Astrocyte of the spinal cord (primary cell): ENCODE measurements at regions not wholly inside any gene's neighbourhood (a gene's known extent, or its start where the extent isn't known, plus 50 kb on each side); places are given as distances from the start of the nearest gene placed in this dataset.

Source experiments
- DNase-seq: peaks from one replicate; pipeline ENCODE4 v3.0.0; 2011; ENCODE audit warnings: low read depth, low spot score
- H3K4me3 ChIP-seq: 2 replicates; pipeline ENCODE4 v1.5.1; 2011; ENCODE audit warnings: low read depth, mild to moderate bottlenecking, low read length, moderate library complexity
- in situ Hi-C: cut with HindIII; loops from 2 replicates; pipeline ENCODE4 v1.10.0; 2017; ENCODE audit warnings: low sequenced_read_pairs
- TF ChIP-seq, protein P1 (sequence below): IDR thresholded peaks from 2 replicates; pipeline ENCODE4 v1.5.1; 2012; ENCODE audit warnings: low read depth, mild to moderate bottlenecking, low read length, inconsistent platforms

DNA sequence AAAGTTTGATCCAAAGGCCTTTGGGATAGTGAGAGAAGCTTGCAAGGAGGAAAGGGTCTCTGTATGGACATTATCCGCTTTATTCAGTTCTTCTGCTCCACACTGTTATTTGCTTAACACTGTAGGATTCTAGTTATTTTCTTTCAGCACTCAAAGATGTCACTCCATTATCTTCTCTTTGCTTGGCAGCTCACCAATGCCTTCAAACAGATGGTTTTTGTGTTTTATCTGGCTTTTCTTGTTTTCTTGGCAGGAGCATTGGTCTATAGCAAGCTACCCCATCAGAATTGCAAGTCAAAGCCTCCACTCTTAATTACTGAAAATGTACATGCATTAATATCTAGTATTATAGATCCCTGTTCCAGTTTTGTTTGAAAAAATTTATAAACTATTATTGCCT lies 138.8 kb downstream of the EVA1A start:
- DNase-seq, result no peak

DNA sequence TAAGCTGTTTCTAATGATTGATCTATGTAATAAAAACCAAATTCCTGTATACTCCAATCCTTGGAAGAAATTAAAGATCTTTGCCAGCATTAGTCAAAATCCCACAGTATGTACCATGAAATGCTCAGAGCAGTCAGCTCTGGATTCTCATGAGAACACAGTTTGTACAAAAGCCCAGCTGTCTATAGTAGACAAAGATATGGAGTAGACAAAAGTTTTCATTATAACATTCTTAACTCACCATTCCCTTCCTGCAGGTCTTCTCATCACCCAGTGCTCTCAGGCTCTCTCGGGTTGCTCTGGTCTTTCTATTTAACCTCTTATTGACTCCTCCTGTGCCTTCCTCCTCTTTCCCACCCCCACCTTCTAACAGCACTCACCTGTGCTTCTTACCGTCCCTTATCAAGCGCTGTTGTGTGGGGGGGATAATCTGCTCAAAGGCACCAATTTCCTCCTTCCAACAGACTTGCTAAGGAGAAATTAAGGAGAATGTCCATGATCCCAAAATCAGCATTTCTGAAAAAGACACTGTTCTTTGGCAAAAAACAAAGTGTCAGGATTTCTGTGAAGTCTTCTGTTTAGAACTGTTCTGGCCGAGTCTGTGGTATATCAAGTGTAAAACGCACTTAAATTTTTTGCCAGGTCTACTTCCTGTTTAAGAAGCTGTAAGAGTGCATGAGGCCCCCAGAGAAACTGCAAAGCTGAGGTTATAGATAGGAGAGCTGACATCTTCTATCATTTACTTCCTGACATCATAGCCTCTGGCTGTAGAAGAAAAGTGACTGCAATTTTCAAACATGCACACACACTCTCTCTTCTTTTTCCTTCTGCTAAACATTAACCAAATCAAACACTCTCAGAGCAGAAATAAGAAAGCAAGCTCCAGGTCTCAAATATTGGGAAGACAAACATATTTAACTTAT lies 144.1 kb downstream of the EVA1A start:
- no peak for DNase-seq
- TF ChIP-seq, protein P1, sequence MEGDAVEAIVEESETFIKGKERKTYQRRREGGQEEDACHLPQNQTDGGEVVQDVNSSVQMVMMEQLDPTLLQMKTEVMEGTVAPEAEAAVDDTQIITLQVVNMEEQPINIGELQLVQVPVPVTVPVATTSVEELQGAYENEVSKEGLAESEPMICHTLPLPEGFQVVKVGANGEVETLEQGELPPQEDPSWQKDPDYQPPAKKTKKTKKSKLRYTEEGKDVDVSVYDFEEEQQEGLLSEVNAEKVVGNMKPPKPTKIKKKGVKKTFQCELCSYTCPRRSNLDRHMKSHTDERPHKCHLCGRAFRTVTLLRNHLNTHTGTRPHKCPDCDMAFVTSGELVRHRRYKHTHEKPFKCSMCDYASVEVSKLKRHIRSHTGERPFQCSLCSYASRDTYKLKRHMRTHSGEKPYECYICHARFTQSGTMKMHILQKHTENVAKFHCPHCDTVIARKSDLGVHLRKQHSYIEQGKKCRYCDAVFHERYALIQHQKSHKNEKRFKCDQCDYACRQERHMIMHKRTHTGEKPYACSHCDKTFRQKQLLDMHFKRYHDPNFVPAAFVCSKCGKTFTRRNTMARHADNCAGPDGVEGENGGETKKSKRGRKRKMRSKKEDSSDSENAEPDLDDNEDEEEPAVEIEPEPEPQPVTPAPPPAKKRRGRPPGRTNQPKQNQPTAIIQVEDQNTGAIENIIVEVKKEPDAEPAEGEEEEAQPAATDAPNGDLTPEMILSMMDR, result no peak
- in situ Hi-C loops, result no loop called here
- H3K4me3 ChIP-seq, result no peak overlapping the region

More for the DNA sequence above, 138.8 kb downstream of the EVA1A start:
- TF ChIP-seq, protein P1, result no peak
- in situ Hi-C loops, result no loop called here
- H3K4me3 ChIP-seq, result no peak overlapping the region

DNA sequence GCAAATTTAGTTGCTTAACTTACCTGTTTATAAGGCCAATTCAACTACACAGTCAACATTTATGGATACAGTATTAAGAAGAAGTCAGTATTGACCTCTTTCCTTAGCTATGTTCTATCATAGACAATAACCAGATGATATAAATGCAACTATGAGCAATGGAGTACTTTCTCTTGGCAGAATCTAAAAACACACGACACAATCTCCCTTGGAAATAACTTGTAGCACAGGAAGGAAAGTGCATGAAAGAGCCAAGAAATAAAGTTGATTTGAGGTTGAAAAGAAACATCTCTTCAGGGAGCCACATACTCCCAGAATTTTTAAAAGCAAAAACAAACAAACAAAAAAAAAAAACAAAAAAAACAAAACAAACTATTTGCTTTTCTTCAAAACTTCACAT lies 145.0 kb downstream of the EVA1A start:
- DNase-seq, result no peak
- H3K4me3 ChIP-seq, result no peak overlapping the region
- in situ Hi-C loops, result no loop called here
- TF ChIP-seq, protein P1, result no peak

DNA sequence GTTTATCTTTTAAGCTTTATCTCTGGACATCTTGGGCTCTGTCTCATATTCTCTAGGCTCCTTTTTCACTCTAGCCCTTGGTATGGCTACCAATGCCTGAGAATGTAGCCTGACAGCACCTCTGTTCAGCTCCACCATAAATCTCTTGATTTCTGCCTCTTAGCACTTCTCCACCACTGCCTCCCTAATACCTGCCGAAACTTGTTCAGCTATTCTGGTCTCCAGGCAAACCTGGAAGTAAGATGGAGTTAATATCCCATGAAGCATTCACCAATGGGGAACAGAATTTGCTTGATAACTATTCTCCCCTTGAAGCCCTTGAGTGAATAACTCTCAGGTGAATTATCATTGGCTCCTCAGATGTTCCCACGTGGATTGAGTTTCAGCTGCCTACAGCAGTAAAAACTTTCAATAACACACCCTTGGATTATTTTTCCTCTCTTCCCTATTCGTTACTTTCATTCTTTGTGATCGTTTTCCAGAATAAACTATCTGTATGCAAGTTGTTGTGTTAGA lies 145.6 kb downstream of the EVA1A start:
- TF ChIP-seq, protein P1, result no peak
- DNase-seq, result no peak
- no peak overlapping the region for H3K4me3 ChIP-seq
- in situ Hi-C loops, result no loop called here

DNA sequence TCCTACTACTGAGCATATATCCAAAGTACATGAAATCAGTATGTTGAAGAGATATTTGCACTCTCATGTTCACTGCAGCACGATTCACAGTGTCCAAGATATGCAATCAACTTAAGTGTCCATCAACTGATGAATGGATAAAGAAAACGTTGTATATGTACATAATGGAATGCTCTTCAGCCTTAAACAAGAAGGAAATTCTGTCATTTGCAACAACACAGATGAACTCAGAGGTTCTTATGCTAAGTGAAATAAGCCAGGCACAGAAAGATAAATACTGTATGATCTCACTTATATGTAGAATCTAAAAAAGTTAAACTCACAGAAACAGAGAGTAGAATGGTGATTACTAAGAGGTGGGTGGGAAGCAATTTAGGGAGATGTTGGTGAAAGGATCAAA lies 149.2 kb downstream of the EVA1A start:
- TF ChIP-seq, protein P1, result no peak
- H3K4me3 ChIP-seq, result no peak overlapping the region

DNA sequence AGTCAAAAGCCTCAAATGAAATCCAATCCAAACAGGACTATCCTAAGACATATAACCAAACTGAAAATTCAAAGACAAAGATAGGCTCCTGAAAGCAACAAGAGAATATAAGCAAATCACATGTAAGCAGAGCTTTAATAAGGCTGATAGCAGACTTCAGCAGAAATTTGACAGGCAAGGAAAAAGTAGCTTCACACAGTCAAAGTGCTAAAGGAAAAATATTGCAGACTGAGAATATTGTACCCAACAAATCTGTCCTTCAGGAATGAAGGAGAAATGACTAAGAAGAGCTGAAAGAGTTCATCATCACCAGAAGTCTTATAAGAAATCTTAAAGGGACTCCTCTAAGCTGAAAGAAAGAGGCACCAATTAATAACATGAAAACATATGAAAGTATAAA lies 150.0 kb downstream of the EVA1A start:
- DNase-seq, result no peak
- H3K4me3 ChIP-seq, result no peak overlapping the region
- TF ChIP-seq, protein P1, result no peak
- in situ Hi-C loops, result no loop called here

More for the DNA sequence above, 149.2 kb downstream of the EVA1A start:
- in situ Hi-C loops, result no loop called here
- DNase-seq, result no peak
